DND-41 (cell line): ENCODE measurements at regions not wholly inside any gene's neighbourhood (a gene's known extent, or its start where the extent isn't known, plus 50 kb on each side); places are given as distances from the start of the nearest gene placed in this dataset.

Experiments used
- EZH2 ChIP-seq: IDR thresholded peaks from 3 replicates; pipeline ENCODE4 v1.6.1; 2012; ENCODE audit warnings: borderline replicate concordance, low read depth, mild to moderate bottlenecking, moderate library complexity, low read length, inconsistent platforms; ENCODE audit not compliant: severe bottlenecking
- TF ChIP-seq, protein P1 (sequence below): IDR thresholded peaks from 2 replicates; pipeline ENCODE4 v1.5.1; 2012; ENCODE audit warnings: borderline replicate concordance, low read length, moderate library complexity, mild to moderate bottlenecking; ENCODE audit not compliant: poor library complexity, severe bottlenecking; ENCODE audit errors: extremely low read depth

DNA sequence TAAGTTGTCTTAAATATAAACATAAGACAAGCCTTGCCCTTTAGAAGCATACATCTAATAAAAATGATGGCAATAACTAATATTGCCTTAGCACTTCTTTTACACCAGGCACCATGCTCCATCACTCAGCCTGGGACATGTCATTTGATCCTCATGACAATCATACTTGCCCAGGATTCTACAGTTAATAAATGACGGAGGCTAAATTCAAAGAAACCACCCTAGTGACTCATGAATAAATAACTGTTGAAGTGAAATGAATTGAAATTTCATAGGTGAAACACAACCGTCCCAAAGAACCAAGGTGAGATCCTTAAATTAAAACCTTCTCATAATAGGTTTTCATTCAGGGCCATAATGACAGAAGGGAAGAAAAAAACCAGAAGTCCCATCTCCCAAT, 89.5 kb downstream of the GRIN2B start:
- TF ChIP-seq EZH2 = no peak
- TF ChIP-seq, protein P1, sequence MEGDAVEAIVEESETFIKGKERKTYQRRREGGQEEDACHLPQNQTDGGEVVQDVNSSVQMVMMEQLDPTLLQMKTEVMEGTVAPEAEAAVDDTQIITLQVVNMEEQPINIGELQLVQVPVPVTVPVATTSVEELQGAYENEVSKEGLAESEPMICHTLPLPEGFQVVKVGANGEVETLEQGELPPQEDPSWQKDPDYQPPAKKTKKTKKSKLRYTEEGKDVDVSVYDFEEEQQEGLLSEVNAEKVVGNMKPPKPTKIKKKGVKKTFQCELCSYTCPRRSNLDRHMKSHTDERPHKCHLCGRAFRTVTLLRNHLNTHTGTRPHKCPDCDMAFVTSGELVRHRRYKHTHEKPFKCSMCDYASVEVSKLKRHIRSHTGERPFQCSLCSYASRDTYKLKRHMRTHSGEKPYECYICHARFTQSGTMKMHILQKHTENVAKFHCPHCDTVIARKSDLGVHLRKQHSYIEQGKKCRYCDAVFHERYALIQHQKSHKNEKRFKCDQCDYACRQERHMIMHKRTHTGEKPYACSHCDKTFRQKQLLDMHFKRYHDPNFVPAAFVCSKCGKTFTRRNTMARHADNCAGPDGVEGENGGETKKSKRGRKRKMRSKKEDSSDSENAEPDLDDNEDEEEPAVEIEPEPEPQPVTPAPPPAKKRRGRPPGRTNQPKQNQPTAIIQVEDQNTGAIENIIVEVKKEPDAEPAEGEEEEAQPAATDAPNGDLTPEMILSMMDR = no peak
